Fibroblast of skin of abdomen (primary cell): ENCODE measurements at regions not wholly inside any gene's neighbourhood (a gene's known extent, or its start where the extent isn't known, plus 50 kb on each side); places are given as distances from the start of the nearest gene placed in this dataset.

ENCODE experiments used
- DNase-seq: peaks from one replicate; pipeline ENCODE4 v3.0.0-alpha.2; 2013

DNA sequence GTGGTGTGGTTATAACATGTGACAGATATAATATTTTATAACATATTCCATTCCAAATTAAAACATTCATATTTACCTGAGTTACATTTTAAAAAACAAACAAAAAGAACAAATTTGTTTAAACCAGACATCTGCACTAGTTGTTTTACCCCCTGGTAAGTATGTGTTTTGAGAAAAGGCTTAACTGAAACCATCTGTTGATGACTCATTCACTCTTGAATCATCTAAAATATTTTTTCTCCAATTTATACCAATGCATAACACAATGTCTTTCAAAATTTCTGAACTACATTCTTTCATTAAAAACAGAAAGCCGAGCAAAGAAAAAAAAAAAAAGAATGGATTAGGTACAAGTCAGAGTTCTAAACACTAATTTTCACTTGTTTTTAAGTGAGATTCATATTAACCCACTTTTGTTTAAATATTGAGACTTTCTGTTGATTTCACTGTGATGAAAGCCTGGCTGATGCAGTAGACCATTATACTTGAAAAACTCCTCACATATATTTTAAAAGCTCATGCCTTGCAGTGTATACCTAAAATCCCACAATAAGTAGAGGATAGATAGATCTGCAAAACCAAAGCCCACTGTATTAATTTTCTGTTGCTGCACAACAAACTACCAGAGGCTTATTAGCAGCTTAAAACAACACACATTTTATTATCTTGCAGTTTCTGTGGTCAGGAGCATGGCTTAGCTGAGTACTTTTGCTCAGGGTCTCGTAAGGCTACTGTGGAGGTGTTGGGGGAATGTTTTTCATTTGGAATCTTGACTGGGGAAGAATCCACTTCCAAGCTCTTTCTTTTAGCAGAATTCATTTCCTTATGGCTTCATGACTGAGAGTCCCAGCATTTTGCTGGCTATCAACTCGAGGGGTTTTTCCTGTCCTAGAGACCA is 221.5 kb downstream of the PCDH18 start:
- DNase-seq, result peak; percentile 92

DNA sequence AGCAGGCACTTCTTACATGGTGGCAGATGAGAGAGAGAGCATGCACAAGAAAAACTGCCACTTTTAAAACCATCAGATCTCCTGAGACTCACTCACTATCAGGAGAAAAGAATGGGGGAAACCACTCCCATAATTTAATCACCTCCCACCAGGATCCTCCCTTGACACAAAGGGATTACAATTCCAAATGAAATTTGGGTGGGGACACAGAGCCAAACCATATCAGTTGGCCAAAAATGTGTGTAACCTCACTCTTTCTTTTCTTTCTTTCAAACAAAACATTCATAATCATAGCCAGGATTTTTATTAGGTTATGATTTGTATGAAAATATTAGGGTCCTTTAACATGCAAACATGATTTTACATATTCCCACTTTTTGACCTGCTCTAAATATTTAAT is 222.1 kb downstream of the PCDH18 start:
- DNase-seq, result peak; percentile 65

GRCh38 chr4:137309424-137309823 is 222.9 kb downstream of the PCDH18 start:
- no peak for DNase-seq

DNA sequence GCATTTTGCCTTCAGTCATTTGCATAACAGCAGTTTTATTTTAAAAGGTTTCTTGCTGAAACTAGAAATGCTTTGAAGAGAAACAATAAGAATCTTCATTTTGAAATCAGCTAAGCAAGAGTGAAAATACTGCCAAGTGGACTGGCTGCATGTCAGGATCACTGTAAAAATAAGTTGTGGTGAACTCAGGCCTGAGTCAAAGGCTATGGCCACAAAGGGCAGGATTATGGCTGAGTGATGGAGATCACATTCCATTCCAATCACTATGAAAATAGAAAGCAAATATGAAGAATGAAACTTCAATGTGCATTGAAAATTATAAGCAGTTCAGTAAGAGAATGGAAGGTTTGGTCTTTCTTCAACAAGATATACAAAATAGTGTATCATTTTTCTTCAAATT is 224.5 kb downstream of the PCDH18 start:
- peak; percentile 73 for DNase-seq

DNA sequence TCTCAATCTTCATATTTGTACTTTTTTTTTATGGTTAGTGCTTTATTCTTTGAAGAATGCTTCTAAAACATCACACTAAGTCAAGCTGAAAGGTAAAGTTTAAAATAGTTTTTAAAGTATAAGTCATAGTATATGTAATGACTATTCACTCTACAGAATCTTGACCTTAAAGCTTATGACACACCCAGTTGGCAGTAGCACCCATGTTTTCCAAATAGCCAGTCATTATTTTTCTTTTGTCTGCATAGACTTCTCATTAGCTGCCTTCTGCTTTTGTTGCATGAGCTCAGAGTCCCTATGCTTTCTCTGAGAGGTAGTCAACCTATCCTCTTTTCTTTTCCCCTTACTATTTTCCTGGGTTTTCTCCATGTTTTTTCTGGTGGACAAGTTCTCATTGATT is 231.5 kb downstream of the PCDH18 start:
- DNase-seq, result peak; percentile 37

- no peak for DNase-seq
Observed at GRCh38 chr4:137299281-137299680, 233.0 kb downstream of the PCDH18 start.

- no peak for DNase-seq
Observed at GRCh38 chr4:137293281-137293680, 239.0 kb downstream of the PCDH18 start.

GRCh38 chr4:137283737-137284136 is 248.6 kb downstream of the PCDH18 start:
- DNase-seq, result peak; percentile 32

- DNase-seq, result no peak
Observed at GRCh38 chr4:137278431-137278830, 253.9 kb downstream of the PCDH18 start.

- DNase-seq, result peak; percentile 23
Observed at GRCh38 chr4:137274404-137274803, 257.9 kb downstream of the PCDH18 start.

GRCh38 chr4:137267024-137267423 is 265.3 kb downstream of the PCDH18 start:
- DNase-seq, result peak; percentile 60

DNA sequence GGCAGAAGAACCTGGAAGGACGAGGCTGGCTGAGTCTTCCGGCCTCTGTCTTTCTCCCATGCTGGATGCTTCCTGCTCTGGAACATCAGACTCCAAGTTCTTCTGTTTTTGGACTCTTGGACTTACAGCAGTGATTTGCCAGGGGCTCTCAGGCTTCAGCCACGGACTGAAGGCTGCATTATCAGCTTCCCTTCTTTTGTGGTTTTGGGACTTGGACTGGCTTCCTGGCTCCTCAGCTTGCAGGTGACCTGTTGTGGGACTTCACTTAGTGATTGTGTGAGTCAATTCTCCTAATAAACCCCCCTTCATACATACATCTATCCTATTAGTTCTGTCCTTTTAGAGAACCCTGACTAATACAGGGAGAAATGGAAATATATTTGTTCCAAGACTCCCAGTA is 265.8 kb downstream of the PCDH18 start:
- no peak for DNase-seq

GRCh38 chr4:137263206-137263605 is 269.1 kb downstream of the PCDH18 start:
- no peak for DNase-seq

- DNase-seq, result peak; percentile 54
Observed at GRCh38 chr4:137253949-137254348, 278.3 kb downstream of the PCDH18 start.

DNA sequence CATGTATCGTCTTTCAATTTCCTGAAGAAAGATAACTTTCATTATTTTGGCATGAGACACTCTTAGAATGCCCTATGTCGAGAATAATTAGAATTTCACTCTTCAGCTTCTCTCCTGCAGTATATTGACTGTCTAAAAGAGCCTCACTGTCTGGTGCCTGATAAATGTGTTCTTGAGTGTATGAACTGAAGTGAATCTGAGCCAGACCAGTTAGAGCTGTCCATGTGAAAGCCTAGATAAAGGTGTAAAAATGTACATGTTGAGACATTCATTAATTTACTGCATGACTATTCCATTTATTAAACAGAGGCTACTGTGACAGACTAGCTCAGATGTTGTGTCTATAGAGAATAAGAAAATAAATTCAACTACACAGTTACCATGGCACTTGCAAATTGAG is 283.2 kb downstream of the PCDH18 start:
- no peak for DNase-seq

- DNase-seq, result no peak
Observed at GRCh38 chr4:137238456-137239162, 293.7 kb downstream of the PCDH18 start.

GRCh38 chr4:137226900-137227299 is 305.4 kb downstream of the PCDH18 start:
- no peak for DNase-seq

GRCh38 chr4:137226221-137226620 is 306.1 kb downstream of the PCDH18 start:
- no peak for DNase-seq

DNA sequence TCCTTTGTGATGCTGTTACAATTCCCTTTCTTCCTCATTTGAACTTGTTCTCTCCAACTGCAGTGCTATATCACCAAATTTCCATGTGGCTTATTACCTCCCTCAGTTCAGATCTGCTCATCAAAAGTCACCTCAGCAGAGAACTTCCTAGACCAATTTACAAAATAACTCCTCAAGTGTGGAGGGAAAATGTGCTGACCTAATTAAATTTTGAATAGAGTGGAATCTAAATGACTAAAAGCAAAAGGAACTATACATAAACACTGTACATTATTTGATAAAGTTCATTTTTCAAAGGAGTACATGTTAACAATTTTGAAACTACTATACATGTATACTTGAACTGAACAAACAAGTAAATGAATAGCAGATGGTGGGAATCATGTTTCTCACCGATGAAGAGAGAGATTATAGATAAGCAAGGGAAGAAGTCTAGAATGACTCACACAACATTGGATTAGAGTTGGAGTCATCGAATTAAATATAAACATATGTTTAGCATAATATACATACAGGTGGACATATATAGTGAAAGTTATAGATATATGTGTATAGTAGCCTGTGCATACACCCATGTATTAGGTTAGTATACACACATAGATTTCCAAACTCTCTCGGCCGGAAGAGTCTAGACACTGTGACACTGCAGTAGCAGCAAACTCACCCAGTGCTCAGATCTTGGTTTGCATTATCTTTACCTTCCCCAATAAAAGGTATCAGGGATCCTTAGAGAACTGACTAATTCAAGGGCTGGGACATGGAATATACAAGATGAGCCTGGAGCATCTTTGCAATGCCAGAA is 318.7 kb downstream of the PCDH18 start:
- DNase-seq, result peak; percentile 75

DNA sequence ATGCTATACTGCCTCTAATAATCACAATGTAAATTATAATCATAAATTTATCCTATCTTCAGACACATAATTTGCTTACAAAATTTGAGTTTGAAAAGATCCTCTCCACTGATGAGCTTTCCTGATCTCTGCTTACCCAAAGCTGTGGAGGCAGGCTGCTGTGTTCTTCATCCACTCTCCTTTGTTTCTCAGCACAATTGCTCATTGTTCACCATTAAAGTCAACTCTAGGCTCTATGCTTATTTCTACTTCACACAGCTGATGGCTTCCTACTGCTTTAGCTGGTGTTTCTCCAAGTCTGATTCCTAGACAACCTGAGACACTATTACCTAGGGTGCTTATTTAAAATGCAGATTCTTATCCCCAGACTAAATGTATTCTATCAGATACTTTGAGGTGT is 319.7 kb downstream of the PCDH18 start:
- no peak for DNase-seq

DNA sequence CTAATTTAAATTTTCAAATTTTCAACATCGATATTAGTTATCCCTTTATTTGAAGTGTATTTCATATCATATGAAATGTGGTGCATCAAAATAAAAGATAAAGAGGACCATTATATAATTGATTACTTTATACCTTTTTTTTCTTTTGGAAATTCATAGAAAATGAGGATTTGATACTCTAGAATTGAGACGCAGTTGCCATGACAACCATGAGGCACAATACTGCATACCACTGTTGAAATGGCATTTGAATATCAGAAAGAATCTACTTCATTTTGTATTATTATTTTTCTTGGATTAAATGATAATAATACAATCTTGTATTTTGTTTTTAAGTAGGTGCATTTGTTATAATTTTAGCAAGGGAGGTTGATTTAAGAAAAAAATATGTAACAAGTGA is 323.1 kb downstream of the PCDH18 start:
- DNase-seq, result no peak

DNA sequence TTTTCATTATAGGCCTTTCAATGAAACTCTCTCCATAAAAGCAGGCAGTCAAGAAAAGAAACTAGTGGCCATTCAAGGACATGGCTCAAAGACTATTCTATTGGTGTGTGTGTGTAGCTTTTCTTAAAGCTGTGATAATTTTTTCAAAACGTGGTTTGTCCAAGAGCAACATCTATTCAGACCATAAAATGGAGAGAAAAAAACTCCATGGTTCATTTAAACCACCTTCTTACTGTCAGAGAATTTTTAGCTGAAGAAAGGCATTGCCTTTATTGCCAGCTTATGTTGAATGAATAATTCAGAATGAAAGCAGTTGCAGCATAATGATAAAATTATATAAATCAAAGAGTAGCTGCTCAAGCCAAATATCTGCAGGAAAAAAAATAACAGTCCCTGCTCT is 325.5 kb downstream of the PCDH18 start:
- no peak for DNase-seq

- peak; percentile 68 for DNase-seq
Observed at GRCh38 chr4:137203601-137204000, 328.7 kb downstream of the PCDH18 start.
